ENCODE measurements at regions not wholly inside any gene's neighbourhood (a gene's known extent, or its start where the extent isn't known, plus 50 kb on each side); places are given as distances from the start of the nearest gene placed in this dataset.

DNA sequence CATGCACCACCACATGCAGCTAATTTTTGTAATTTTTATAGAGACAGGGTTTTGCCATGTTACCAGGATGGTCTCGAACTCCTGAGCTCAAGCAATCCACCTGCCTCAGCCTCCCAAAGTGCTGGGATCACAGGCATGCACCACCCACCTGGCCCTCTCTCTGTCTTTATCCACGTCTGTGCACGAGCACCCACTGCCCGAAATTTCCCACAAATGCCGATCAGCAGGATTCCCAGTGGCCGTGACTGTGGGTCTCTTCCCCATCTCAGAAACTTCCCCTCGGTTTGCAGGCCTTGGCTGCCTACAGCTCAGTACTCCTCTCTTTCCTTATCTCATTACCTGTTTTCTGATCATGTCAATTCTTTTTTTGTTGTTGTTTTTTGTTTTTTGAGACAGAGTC, 217.3 kb downstream of the TTC32 start:
- H3K9me3 ChIP-seq (replicated peaks; ENCODE audit: insufficient read depth, low read length) = no peaks in the 10 kb centered on the region

DNA sequence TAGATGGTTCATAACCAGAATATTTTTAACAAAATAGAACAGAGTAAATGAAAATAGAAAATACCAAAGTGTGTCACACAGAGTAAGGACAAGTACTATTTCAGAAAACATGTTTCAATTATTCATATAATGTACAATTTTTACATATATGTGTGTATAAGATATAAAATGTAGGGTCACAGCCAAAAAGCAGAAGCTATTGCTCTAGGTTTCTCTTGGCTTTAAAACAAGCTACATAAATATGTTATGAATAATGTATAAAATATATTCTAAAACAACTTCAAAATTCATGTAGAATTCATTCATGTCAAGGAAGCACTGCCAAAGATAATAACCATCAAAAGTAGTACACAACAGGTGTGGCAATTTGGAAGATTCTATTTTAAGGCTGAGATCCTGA, 218.2 kb downstream of the TTC32 start:
- no peaks in the 10 kb centered on the region for H3K4me1 ChIP-seq (ENCODE audit: low read length)
- TF ChIP-seq EZH2phosphoT487 (IDR thresholded peaks at IDR 0.05; ENCODE audit: low read length) (no peak), EZH2 (optimal IDR thresholded peaks at IDR 0.05; ENCODE audit: low read depth, low read length) (no peak)
- TF ChIP-seq, protein P1, sequence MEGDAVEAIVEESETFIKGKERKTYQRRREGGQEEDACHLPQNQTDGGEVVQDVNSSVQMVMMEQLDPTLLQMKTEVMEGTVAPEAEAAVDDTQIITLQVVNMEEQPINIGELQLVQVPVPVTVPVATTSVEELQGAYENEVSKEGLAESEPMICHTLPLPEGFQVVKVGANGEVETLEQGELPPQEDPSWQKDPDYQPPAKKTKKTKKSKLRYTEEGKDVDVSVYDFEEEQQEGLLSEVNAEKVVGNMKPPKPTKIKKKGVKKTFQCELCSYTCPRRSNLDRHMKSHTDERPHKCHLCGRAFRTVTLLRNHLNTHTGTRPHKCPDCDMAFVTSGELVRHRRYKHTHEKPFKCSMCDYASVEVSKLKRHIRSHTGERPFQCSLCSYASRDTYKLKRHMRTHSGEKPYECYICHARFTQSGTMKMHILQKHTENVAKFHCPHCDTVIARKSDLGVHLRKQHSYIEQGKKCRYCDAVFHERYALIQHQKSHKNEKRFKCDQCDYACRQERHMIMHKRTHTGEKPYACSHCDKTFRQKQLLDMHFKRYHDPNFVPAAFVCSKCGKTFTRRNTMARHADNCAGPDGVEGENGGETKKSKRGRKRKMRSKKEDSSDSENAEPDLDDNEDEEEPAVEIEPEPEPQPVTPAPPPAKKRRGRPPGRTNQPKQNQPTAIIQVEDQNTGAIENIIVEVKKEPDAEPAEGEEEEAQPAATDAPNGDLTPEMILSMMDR (IDR thresholded peaks at IDR 0.05; ENCODE audit: low read length) = no peak
- H3K9me2 ChIP-seq (replicated peaks; ENCODE audit: insufficient read depth, low read length) = 0 out of 2 replicates have a peak, but pooled peaks cover 1% of the 10 kb centered on the region
- H3K4me3 ChIP-seq (ENCODE audit: low read length) = no peak overlapping the region
- H3K9ac ChIP-seq (ENCODE audit: low read length) = no peak overlapping the region
- H3K9me3 ChIP-seq (replicated peaks; ENCODE audit: insufficient read depth, low read length) = no peaks in the 10 kb centered on the region
- no peak overlapping the region for H3K27ac ChIP-seq (ENCODE audit: low read length)
- no peaks in the 10 kb centered on the region for H3K79me2 ChIP-seq (ENCODE audit: low read length)
- no peaks in the 10 kb centered on the region for H3K27me3 ChIP-seq (replicated peaks; ENCODE audit: insufficient read depth, low read length)
- no peaks in the 10 kb centered on the region for H3F3A ChIP-seq (ENCODE audit: insufficient read depth, low read length)
- H4K20me1 ChIP-seq (ENCODE audit: insufficient read depth, low read length) = no peaks in the 10 kb centered on the region
- no peak overlapping the region for H3K4me2 ChIP-seq (ENCODE audit: low read depth, low read length)
- no peaks in the 10 kb centered on the region for H3K36me3 ChIP-seq (replicated peaks; ENCODE audit: insufficient read depth, low read length)
- DNase-seq = no peak
- no peak overlapping the region for H2AFZ ChIP-seq (ENCODE audit: low read length)

More for the DNA sequence above, 217.3 kb downstream of the TTC32 start:
- Histone ChIP-seq H3K4me3 (ENCODE audit: low read length) (no peak overlapping the region), H3K9ac (ENCODE audit: low read length) (no peak overlapping the region), H3K9me2 (replicated peaks; ENCODE audit: insufficient read depth, low read length) (no peaks in the 10 kb centered on the region), H3K36me3 (replicated peaks; ENCODE audit: insufficient read depth, low read length) (no peaks in the 10 kb centered on the region), H3K4me2 (ENCODE audit: low read depth, low read length) (no peak overlapping the region), H3K79me2 (ENCODE audit: low read length) (no peaks in the 10 kb centered on the region), H3K27ac (ENCODE audit: low read length) (no peak overlapping the region), H3K27me3 (replicated peaks; ENCODE audit: insufficient read depth, low read length) (no peaks in the 10 kb centered on the region), H3K4me1 (ENCODE audit: low read length) (no peaks in the 10 kb centered on the region), H3F3A (ENCODE audit: insufficient read depth, low read length) (no peaks in the 10 kb centered on the region), H4K20me1 (ENCODE audit: insufficient read depth, low read length) (no peaks in the 10 kb centered on the region), H2AFZ (ENCODE audit: low read length) (no peak overlapping the region)
- TF ChIP-seq EZH2phosphoT487 (IDR thresholded peaks at IDR 0.05; ENCODE audit: low read length) (no peak), EZH2 (optimal IDR thresholded peaks at IDR 0.05; ENCODE audit: low read depth, low read length) (no peak)
- TF ChIP-seq, protein P1 (IDR thresholded peaks at IDR 0.05; ENCODE audit: low read length) = no peak
- DNase-seq = no peak

DNA sequence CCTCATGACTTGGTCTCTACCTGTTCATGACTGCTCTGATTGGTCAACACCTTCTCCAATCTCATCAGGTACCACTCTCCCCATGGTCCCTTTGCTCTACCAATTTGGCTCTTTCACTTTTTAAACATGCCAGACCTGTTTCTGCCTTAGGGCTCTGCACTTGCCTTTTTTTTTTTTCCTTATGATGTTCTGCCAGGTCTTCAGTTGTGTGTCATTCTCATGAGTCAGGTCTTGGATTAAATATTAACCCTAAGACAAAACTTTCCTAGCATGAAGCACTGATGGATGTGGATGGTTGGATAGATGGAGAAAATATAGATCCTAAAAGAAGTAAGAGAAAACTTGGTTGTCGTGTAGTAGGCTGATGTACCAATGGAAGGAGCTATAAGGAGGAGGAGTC, 219.3 kb downstream of the TTC32 start:
- TF ChIP-seq, protein P1 (IDR thresholded peaks at IDR 0.05; ENCODE audit: low read length) = no peak
- TF ChIP-seq EZH2phosphoT487 (IDR thresholded peaks at IDR 0.05; ENCODE audit: low read length) (no peak), EZH2 (optimal IDR thresholded peaks at IDR 0.05; ENCODE audit: low read depth, low read length) (no peak)
- H3K9me3 ChIP-seq (replicated peaks; ENCODE audit: insufficient read depth, low read length) = no peaks in the 10 kb centered on the region
- no peaks in the 10 kb centered on the region for H3K36me3 ChIP-seq (replicated peaks; ENCODE audit: insufficient read depth, low read length)
- H3K9ac ChIP-seq (ENCODE audit: low read length) = no peak overlapping the region
- DNase-seq = no peak
- H3K27me3 ChIP-seq (replicated peaks; ENCODE audit: insufficient read depth, low read length) = no peaks in the 10 kb centered on the region
- H3K4me1 ChIP-seq (ENCODE audit: low read length) = no peaks in the 10 kb centered on the region
- H3K27ac ChIP-seq (ENCODE audit: low read length) = no peak overlapping the region
- no peaks in the 10 kb centered on the region for H3K79me2 ChIP-seq (ENCODE audit: low read length)
- no peak overlapping the region for H3K4me3 ChIP-seq (ENCODE audit: low read length)
- 0 out of 2 replicates have a peak, but pooled peaks cover 4% of the 10 kb centered on the region for H3K9me2 ChIP-seq (replicated peaks; ENCODE audit: insufficient read depth, low read length)
- no peak overlapping the region for H2AFZ ChIP-seq (ENCODE audit: low read length)
- no peak overlapping the region for H3K4me2 ChIP-seq (ENCODE audit: low read depth, low read length)
- H3F3A ChIP-seq (ENCODE audit: insufficient read depth, low read length) = no peaks in the 10 kb centered on the region
- no peaks in the 10 kb centered on the region for H4K20me1 ChIP-seq (ENCODE audit: insufficient read depth, low read length)

Measured in MM.1S (cell line).